AG09319 (cell line): ENCODE measurements at regions not wholly inside any gene's neighbourhood (a gene's known extent, or its start where the extent isn't known, plus 50 kb on each side); places are given as distances from the start of the nearest gene placed in this dataset.

Experiments used
- DNase-seq: peaks from one replicate; pipeline ENCODE4 v3.0.0-alpha.2; 2010; ENCODE audit warnings: low read depth; ENCODE audit errors: extremely low read depth
- CTCF ChIP-seq: IDR thresholded peaks from 2 replicates; pipeline ENCODE4 v1.5.1; 2011; ENCODE audit warnings: low read depth, mild to moderate bottlenecking, inconsistent platforms, low read length, moderate library complexity

- no peak for DNase-seq
These were observed 50.8 kb upstream of the PCDH8 start for GRCh38 chr13:52899206-52899605.

More at GRCh38 chr13:52899206-52899605, 50.8 kb upstream of the PCDH8 start:
- no peak for TF ChIP-seq CTCF
